OCI-LY1 (cell line): ENCODE measurements at regions not wholly inside any gene's neighbourhood (a gene's known extent, or its start where the extent isn't known, plus 50 kb on each side); places are given as distances from the start of the nearest gene placed in this dataset.
"Not testable (repeated sequence)": the region's sequence is repeated elsewhere in the genome, so short reads cannot be mapped to it uniquely, and the experiment has no call there.

Source experiments
- EZH2 ChIP-seq: fragments of 200-600 bp; sonication (generic), shearing (Covaris generic); IDR thresholded peaks from 2 replicates; pipeline ENCODE4 v1.8.0; 2017; ENCODE audit warnings: borderline replicate concordance, mixed run types, mild to moderate bottlenecking, antibody characterized with exemption, low read length, moderate library complexity, mixed read lengths
- TF ChIP-seq, protein P1 (sequence below): fragments of 200-600 bp; sonication (generic), shearing (Covaris generic); IDR thresholded peaks from 2 replicates; pipeline ENCODE4 v1.5.1; 2017; ENCODE audit warnings: mild to moderate bottlenecking, antibody characterized with exemption, low read length, moderate library complexity, mixed read lengths

DNA sequence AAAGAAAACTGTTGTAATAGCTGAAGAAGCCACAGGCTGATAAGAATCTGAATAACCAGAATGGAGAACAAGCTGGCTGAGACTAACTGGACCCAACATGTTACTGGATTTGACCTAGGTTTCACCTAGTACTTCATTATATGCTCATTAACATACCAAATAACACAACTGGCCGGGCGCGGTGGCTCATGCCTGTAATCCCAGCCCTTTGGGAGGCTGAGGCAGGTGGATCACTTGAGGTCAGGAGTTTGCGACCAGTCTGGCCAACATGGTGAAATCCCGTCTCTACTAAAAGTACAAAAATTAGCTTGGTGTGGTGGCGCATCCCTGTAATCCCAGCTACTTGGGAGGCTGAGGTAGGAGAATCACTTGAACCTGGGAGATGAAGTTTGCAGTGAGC is 127.1 kb upstream of the FERD3L start:
- TF ChIP-seq, protein P1, sequence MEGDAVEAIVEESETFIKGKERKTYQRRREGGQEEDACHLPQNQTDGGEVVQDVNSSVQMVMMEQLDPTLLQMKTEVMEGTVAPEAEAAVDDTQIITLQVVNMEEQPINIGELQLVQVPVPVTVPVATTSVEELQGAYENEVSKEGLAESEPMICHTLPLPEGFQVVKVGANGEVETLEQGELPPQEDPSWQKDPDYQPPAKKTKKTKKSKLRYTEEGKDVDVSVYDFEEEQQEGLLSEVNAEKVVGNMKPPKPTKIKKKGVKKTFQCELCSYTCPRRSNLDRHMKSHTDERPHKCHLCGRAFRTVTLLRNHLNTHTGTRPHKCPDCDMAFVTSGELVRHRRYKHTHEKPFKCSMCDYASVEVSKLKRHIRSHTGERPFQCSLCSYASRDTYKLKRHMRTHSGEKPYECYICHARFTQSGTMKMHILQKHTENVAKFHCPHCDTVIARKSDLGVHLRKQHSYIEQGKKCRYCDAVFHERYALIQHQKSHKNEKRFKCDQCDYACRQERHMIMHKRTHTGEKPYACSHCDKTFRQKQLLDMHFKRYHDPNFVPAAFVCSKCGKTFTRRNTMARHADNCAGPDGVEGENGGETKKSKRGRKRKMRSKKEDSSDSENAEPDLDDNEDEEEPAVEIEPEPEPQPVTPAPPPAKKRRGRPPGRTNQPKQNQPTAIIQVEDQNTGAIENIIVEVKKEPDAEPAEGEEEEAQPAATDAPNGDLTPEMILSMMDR, result not testable (repeated sequence)
- TF ChIP-seq EZH2, result not testable (repeated sequence)
